Keratinocyte (primary cell): ENCODE measurements at regions not wholly inside any gene's neighbourhood (a gene's known extent, or its start where the extent isn't known, plus 50 kb on each side); places are given as distances from the start of the nearest gene placed in this dataset.

Experiments used
- DNase-seq: peaks from one replicate; pipeline ENCODE4 v3.0.0-alpha.2; 2011; ENCODE audit warnings: low read depth, missing footprints, low spot score
- FAIRE-seq: peaks from 2 replicates; lab custom pipeline; 2011; peaks lifted over from hg19 to GRCh38; lab: Jason Lieb, UNC
- H2AFZ ChIP-seq: 2 replicates; pipeline ENCODE4 v1.6.0; 2012; ENCODE audit warnings: low read length, control low read depth, inconsistent platforms; ENCODE audit not compliant: control insufficient read depth
- H3K27ac ChIP-seq: 2 replicates; pipeline ENCODE4 v1.5.1; 2011; ENCODE audit warnings: low read length; ENCODE audit not compliant: control insufficient read depth, insufficient read depth
- H3K27me3 ChIP-seq: 3 replicates; pipeline ENCODE4 v1.6.0; 2011; ENCODE audit warnings: low read length; ENCODE audit not compliant: control insufficient read depth, insufficient read depth; ENCODE audit errors: extremely low read depth
- H3K36me3 ChIP-seq, 2 experiments: 2 replicates in 1 of 2; 3 replicates in 1 of 2; pipeline ENCODE4 v1.5.1; 2011; ENCODE audit warnings: low read length in 2 of 2, mild to moderate bottlenecking in 1 of 2; ENCODE audit not compliant: control insufficient read depth in 2 of 2, insufficient read depth in 2 of 2; ENCODE audit errors: extremely low read depth in 1 of 2
- H3K4me1 ChIP-seq: 3 replicates; pipeline ENCODE4 v1.5.1; 2011; ENCODE audit warnings: low read length; ENCODE audit not compliant: control insufficient read depth, insufficient read depth; ENCODE audit errors: extremely low read depth
- H3K4me2 ChIP-seq: 3 replicates; pipeline ENCODE4 v1.6.0; 2011; ENCODE audit warnings: low read depth, low read length; ENCODE audit not compliant: control insufficient read depth, insufficient read depth; ENCODE audit errors: extremely low read depth
- H3K4me3 ChIP-seq, 3 experiments: fragments of 200-600 bp in 1 of 3; sonication (generic) in 1 of 3; 2 replicates in 2 of 3; 3 replicates in 1 of 3; pipeline ENCODE4 v1.5.1; 2011 to 2016; ENCODE audit warnings: low read length in 3 of 3, mild to moderate bottlenecking in 3 of 3, control low read depth in 2 of 3, inconsistent platforms in 1 of 3, low read depth in 1 of 3, mixed read lengths in 1 of 3, mixed run types in 1 of 3, moderate library complexity in 1 of 3; ENCODE audit not compliant: control insufficient read depth in 2 of 3, insufficient read depth in 2 of 3; ENCODE audit errors: extremely low read depth in 1 of 3
- H3K79me2 ChIP-seq: 2 replicates; pipeline ENCODE4 v1.6.0; 2012; ENCODE audit warnings: low read length; ENCODE audit not compliant: control insufficient read depth, insufficient read depth
- H3K9ac ChIP-seq: 3 replicates; pipeline ENCODE4 v1.6.0; 2011; ENCODE audit warnings: low read length; ENCODE audit not compliant: control insufficient read depth, insufficient read depth; ENCODE audit errors: extremely low read depth
- H3K9me1 ChIP-seq: 3 replicates; pipeline ENCODE4 v1.6.0; 2011; ENCODE audit warnings: low read length; ENCODE audit not compliant: control insufficient read depth, insufficient read depth; ENCODE audit errors: extremely low read depth
- H3K9me3 ChIP-seq: 2 replicates; pipeline ENCODE4 v1.5.1; 2012; ENCODE audit warnings: low read depth, low read length; ENCODE audit not compliant: control insufficient read depth
- H4K20me1 ChIP-seq: 3 replicates; pipeline ENCODE4 v1.6.0; 2011; ENCODE audit warnings: low read length; ENCODE audit not compliant: control insufficient read depth, insufficient read depth; ENCODE audit errors: extremely low read depth
- CTCF ChIP-seq, 3 experiments: IDR thresholded peaks in 1 of 3; conservative IDR thresholded peaks in 1 of 3; optimal IDR thresholded peaks in 1 of 3; 2 replicates in 2 of 3; 3 replicates in 1 of 3; pipeline versions ENCODE3 to v1.5.1; 2011; ENCODE audit warnings: low read length in 3 of 3, mild to moderate bottlenecking in 3 of 3, moderate library complexity in 2 of 3, control low read depth in 1 of 3, inconsistent platforms in 1 of 3; ENCODE audit not compliant: insufficient read depth in 2 of 3; ENCODE audit errors: extremely low read depth in 1 of 3
- EZH2 ChIP-seq: IDR thresholded peaks from one replicate; pipeline ENCODE4 v1.6.1; 2012; ENCODE audit warnings: inconsistent platforms, mild to moderate bottlenecking, low read length, moderate library complexity
- dilution Hi-C: fragments of 300-500 bp; cut with MboI; formaldehyde crosslinking; loops from one replicate; pipeline ENCODE4 v1.7.0; 2020; ENCODE audit warnings: low sequenced_read_pairs; ENCODE audit not compliant: extremely low pct_ligation_motif_present

- Histone ChIP-seq H3K27ac (no peak overlapping the region), H3K4me3 (no peak overlapping the region), H3K79me2 (no peaks in the 10 kb centered on the region), H3K4me1 (no peaks in the 10 kb centered on the region), H3K9me1 (no peaks in the 10 kb centered on the region), H3K4me2 (no peak overlapping the region), H3K27me3 (no peaks in the 10 kb centered on the region), H2AFZ (no peak overlapping the region), H4K20me1 (no peaks in the 10 kb centered on the region), H3K9me3 (no peaks in the 10 kb centered on the region), H3K9ac (no peak overlapping the region), H3K36me3 (no peaks in the 10 kb centered on the region)
- FAIRE-seq, result no peak
- TF ChIP-seq CTCF (optimal IDR thresholded peaks at IDR 0.05 in 1 of 3, IDR thresholded peaks at IDR 0.05 in 1 of 3, conservative IDR thresholded peaks at IDR 0.05 in 1 of 3; ENCODE audit: extremely low read depth in 1 of 3, insufficient read depth in 2 of 3, low read length in 3 of 3) (no peak), EZH2 (no peak)
- DNase-seq, result no peak
- dilution Hi-C loops, result no loop called here
Measured at GRCh38 chr10:117631276-117632145, 89.0 kb downstream of the EMX2 start.

- DNase-seq (no peak), FAIRE-seq (no peak)
- Histone ChIP-seq H3K27me3 (no peaks in the 10 kb centered on the region), H3K4me1 (no peaks in the 10 kb centered on the region), H3K79me2 (no peaks in the 10 kb centered on the region), H3K9ac (no peak overlapping the region), H3K36me3 (no peaks in the 10 kb centered on the region), H3K27ac (no peak overlapping the region), H3K9me1 (no peaks in the 10 kb centered on the region), H4K20me1 (no peaks in the 10 kb centered on the region), H3K4me3 (no peak overlapping the region), H2AFZ (no peak overlapping the region), H3K9me3 (no peaks in the 10 kb centered on the region), H3K4me2 (no peak overlapping the region)
- TF ChIP-seq EZH2 (no peak), CTCF (optimal IDR thresholded peaks at IDR 0.05 in 1 of 3, IDR thresholded peaks at IDR 0.05 in 1 of 3, conservative IDR thresholded peaks at IDR 0.05 in 1 of 3; ENCODE audit: extremely low read depth in 1 of 3, insufficient read depth in 2 of 3, low read length in 3 of 3) (no peak)
- dilution Hi-C loops, result no loop called here
Measured at GRCh38 chr10:117632406-117632805, 89.9 kb downstream of the EMX2 start.
